Activated naive CD4-positive, alpha-beta T cell treated with anti-CD3 and anti-CD28 coated beads for 36 hours (primary cell): ENCODE measurements at regions not wholly inside any gene's neighbourhood (a gene's known extent, or its start where the extent isn't known, plus 50 kb on each side); places are given as distances from the start of the nearest gene placed in this dataset.
"Not testable (repeated sequence)": the region's sequence is repeated elsewhere in the genome, so short reads cannot be mapped to it uniquely, and the experiment has no call there.

Source experiments
- CTCF ChIA-PET: fragments of 350-600 bp; sonication (Branson Sonifier 250); formaldehyde crosslinking; loops from one replicate; lab custom pipeline; 2021; ENCODE audit warnings: antibody characterized with exemption; lab: Charles Lee
- DNase-seq: peaks from one replicate; pipeline ENCODE4 v3.0.0-alpha.2; 2020
- H3K27ac Mint-ChIP-seq: one replicate; pipeline ENCODE4 v1.8.0; 2021; ENCODE audit warnings: mild to moderate bottlenecking, mixed read lengths
- H3K27me3 Mint-ChIP-seq: one replicate; pipeline ENCODE4 v1.8.0; 2021; ENCODE audit warnings: low read depth, mixed read lengths
- H3K36me3 Mint-ChIP-seq: one replicate; pipeline ENCODE4 v1.8.0; 2021; ENCODE audit warnings: low read depth, mixed read lengths
- H3K4me1 Mint-ChIP-seq: one replicate; pipeline ENCODE4 v1.8.0; 2021; ENCODE audit warnings: low read depth, mixed read lengths
- H3K4me3 Mint-ChIP-seq: one replicate; pipeline ENCODE4 v1.8.0; 2021; ENCODE audit warnings: mild to moderate bottlenecking, moderate library complexity, mixed read lengths
- H3K9me3 Mint-ChIP-seq: one replicate; pipeline ENCODE4 v1.8.0; 2021; ENCODE audit warnings: mixed read lengths
- intact Hi-C: fragments of 100-400 bp; cut with micrococcal nuclease; formaldehyde crosslinking; loops from one replicate; pipeline ENCODE4 v1.15.1; 2023

- DNase-seq: no peak
- Mint-ChIP-seq H3K4me3 (no peak overlapping the region), H3K27ac (no peak overlapping the region), H3K4me1 (no peaks in the 10 kb centered on the region), H3K27me3 (peaks cover 5% of the 10 kb centered on the region), H3K36me3 (no peaks in the 10 kb centered on the region), H3K9me3 (peaks cover 7% of the 10 kb centered on the region)
- intact Hi-C loops: no loop called here
- CTCF ChIA-PET: interaction anchor here (1.4 kb wide), 1 partner anchor 9 kb away, joined by 3 read pairs; no protein-coding TSS in a partner anchor
These were observed 67.9 kb downstream of the TBX3 start for GRCh38 chr12:114616081-114616480.

GRCh38 chr12:114614040-114614439 is 69.9 kb downstream of the TBX3 start:
- Mint-ChIP-seq H3K4me1 (no peaks in the 10 kb centered on the region), H3K9me3 (peaks cover 7% of the 10 kb centered on the region), H3K27ac (no peak overlapping the region), H3K36me3 (no peaks in the 10 kb centered on the region), H3K27me3 (peaks cover 8% of the 10 kb centered on the region), H3K4me3 (no peak overlapping the region)
- CTCF ChIA-PET: no interaction called here
- intact Hi-C loops: no loop called here
- no peak for DNase-seq

- DNase-seq: no peak
- Mint-ChIP-seq H3K4me1 (no peaks in the 10 kb centered on the region), H3K27me3 (peaks cover 8% of the 10 kb centered on the region), H3K9me3 (peaks cover 7% of the 10 kb centered on the region), H3K27ac (no peak overlapping the region), H3K4me3 (no peak overlapping the region), H3K36me3 (no peaks in the 10 kb centered on the region)
- CTCF ChIA-PET: no interaction called here
- intact Hi-C loops: no loop called here
These were observed 71.9 kb downstream of the TBX3 start for GRCh38 chr12:114612062-114612461.

DNA sequence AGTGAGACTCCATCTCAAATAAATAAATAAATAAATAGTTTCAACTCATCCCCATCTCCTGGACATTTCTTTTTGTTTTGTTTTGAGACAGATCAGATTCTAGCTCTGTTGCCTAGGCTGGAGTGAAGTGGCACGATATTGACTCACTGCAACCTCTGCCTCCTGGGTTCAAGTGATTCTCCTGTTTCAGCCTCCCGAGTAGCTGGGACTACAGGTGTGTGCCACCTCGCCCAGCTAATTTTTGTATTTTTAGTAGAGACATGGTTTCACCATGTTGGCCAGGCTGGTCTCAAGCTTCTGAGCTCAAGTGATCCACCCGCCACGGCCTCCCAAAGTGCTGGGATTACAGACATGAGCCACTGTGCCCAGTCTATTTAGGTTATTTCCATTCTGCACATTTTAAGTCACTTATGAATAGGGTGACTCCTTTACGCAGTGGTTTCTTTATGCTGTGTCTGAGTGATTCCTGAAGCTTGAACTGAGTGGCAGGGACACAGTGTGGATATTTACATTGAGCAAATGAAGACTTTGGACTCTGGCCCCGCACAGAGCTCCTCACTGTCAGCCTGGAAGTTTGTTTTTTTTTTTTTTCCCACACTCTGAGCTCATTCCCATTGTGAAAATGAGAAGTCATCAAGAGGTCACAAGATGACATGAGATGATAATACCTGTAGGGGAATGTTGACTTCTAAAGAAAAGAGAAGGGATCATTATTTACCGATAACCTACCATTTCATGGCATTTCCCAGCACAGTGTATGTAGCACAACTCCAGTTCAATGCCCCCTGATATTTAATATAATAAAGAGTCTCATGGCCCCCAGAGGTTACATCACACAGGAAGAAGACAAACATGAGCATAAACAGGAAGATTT is 72.6 kb downstream of the TBX3 start:
- Mint-ChIP-seq H3K4me3 (no peak overlapping the region), H3K4me1 (no peaks in the 10 kb centered on the region), H3K36me3 (no peaks in the 10 kb centered on the region), H3K27me3 (peaks cover 8% of the 10 kb centered on the region), H3K27ac (no peak overlapping the region), H3K9me3 (peaks cover 7% of the 10 kb centered on the region)
- CTCF ChIA-PET: no interaction called here
- intact Hi-C loops: no loop called here
- DNase-seq: no peak

DNA sequence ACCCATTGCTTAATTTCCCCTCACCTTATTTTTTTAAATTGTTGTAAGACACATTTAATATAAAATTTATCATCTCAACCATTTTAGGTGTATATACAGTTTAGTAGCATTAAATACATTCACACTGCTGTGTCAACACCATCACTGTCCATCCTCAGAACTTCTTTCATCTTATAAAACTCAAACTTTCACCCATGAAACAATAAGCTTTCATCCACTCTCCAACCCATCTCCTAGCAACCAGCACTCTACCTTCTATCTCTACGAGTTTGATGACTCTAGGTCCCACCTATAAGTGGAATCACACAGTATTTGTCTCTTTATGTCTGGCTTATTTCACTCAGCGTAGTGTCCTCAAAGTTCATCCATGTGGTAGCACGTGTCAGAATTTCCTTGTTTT is 75.5 kb downstream of the TBX3 start:
- H3K27ac Mint-ChIP-seq: no peak overlapping the region
- H3K36me3 Mint-ChIP-seq: no peaks in the 10 kb centered on the region
- intact Hi-C loops: no loop called here
- DNase-seq: no peak
- no peaks in the 10 kb centered on the region for H3K9me3 Mint-ChIP-seq
- H3K4me3 Mint-ChIP-seq: no peak overlapping the region
- H3K4me1 Mint-ChIP-seq: no peaks in the 10 kb centered on the region
- CTCF ChIA-PET: no interaction called here
- H3K27me3 Mint-ChIP-seq: peaks cover 8% of the 10 kb centered on the region

DNA sequence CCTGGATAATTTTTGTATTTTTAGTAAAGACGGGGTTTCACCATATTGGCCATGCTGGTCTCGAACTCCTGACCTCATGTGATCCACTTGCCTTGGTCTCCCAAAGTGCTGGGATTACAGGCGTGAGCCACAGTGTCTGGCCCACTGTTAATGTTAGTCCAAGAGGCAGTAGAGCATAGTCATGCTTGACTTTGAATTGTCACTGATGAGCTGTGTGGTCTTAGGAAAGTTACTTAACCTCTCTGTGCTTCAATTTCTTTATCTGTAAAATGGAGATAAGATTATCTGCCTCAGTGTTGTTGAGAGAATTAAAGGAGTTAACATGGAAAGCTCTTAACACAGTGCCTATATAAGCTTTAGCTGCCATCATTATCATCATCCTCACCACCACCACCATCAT is 78.1 kb downstream of the TBX3 start:
- H3K36me3 Mint-ChIP-seq: no peaks in the 10 kb centered on the region
- DNase-seq: no peak

DNA sequence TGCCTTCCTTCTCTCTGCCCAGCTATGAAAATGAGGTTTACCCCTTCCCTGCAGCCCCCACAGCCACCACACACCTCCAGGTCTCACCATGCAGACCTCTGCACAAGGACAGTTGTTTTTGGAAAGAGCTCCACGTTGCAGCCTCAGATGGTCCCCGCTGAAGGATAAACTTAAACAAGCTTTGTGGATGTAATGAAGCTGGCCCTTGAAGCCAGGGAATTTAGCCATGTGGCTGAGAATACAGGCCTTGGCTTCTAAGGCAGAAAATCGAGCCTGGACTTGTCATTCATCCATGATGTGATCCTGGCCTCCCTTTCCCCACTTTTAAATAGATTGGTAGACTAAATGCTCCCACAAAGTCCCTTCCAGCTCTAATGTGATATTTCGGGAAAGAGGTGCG is 79.4 kb downstream of the TBX3 start:
- CTCF ChIA-PET: no interaction called here
- intact Hi-C loops: no loop called here
- H3K27me3 Mint-ChIP-seq: peaks cover 3% of the 10 kb centered on the region
- no peak overlapping the region for H3K4me3 Mint-ChIP-seq
- H3K4me1 Mint-ChIP-seq: no peaks in the 10 kb centered on the region
- no peaks in the 10 kb centered on the region for H3K9me3 Mint-ChIP-seq
- no peak for DNase-seq
- no peaks in the 10 kb centered on the region for H3K36me3 Mint-ChIP-seq
- no peak overlapping the region for H3K27ac Mint-ChIP-seq

More for the DNA sequence above, 78.1 kb downstream of the TBX3 start:
- CTCF ChIA-PET: no interaction called here
- peaks cover 6% of the 10 kb centered on the region for H3K27me3 Mint-ChIP-seq
- H3K9me3 Mint-ChIP-seq: no peaks in the 10 kb centered on the region
- intact Hi-C loops: no loop called here
- no peak overlapping the region for H3K27ac Mint-ChIP-seq
- no peak overlapping the region for H3K4me3 Mint-ChIP-seq
- no peaks in the 10 kb centered on the region for H3K4me1 Mint-ChIP-seq

GRCh38 chr12:114600584-114600983 is 83.4 kb downstream of the TBX3 start:
- H3K27ac Mint-ChIP-seq, H3K4me1 Mint-ChIP-seq, DNase-seq, CTCF ChIA-PET, H3K4me3 Mint-ChIP-seq, H3K36me3 Mint-ChIP-seq, intact Hi-C loops, H3K9me3 Mint-ChIP-seq, H3K27me3 Mint-ChIP-seq: not testable (repeated sequence)

- CTCF ChIA-PET: no interaction called here
- H3K36me3 Mint-ChIP-seq: no peaks in the 10 kb centered on the region
- H3K27ac Mint-ChIP-seq: no peak overlapping the region
- no peak for DNase-seq
- H3K27me3 Mint-ChIP-seq: peaks cover 6% of the 10 kb centered on the region
- intact Hi-C loops: no loop called here
- no peaks in the 10 kb centered on the region for H3K9me3 Mint-ChIP-seq
- H3K4me1 Mint-ChIP-seq: no peaks in the 10 kb centered on the region
- H3K4me3 Mint-ChIP-seq: no peak overlapping the region
These were observed 85.9 kb downstream of the TBX3 start for GRCh38 chr12:114598111-114598510.

GRCh38 chr12:114592946-114593345 is 91.0 kb downstream of the TBX3 start:
- intact Hi-C loops: no loop called here
- DNase-seq: no peak
- H3K27me3 Mint-ChIP-seq: peaks cover 3% of the 10 kb centered on the region
- H3K4me3 Mint-ChIP-seq: no peak overlapping the region
- H3K9me3 Mint-ChIP-seq: peaks cover 6% of the 10 kb centered on the region
- no peaks in the 10 kb centered on the region for H3K36me3 Mint-ChIP-seq
- H3K27ac Mint-ChIP-seq: no peak overlapping the region
- CTCF ChIA-PET: no interaction called here
- no peaks in the 10 kb centered on the region for H3K4me1 Mint-ChIP-seq

DNA sequence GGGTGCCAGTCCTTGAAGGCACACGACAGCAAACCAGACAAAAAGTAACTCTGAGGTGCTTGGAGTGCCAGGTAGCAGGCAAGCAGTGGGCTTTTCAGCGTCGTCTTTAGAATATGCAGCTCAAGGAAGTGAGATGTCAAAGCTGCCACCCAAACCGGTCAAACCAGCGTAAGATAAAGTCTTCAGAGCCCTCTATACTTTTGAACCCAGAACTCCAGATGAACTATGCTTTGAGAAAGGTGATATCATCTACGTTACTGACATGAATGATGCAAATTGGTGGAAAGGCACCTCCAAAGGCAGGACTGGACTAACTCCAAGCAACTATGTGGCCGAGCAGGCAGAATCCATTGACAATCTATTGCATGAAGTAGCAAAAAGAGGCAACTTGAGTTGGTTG is 95.9 kb downstream of the TBX3 start:
- H3K4me3 Mint-ChIP-seq: no peak overlapping the region
- no peak overlapping the region for H3K27ac Mint-ChIP-seq
- CTCF ChIA-PET: no interaction called here
- no peak for DNase-seq
- H3K9me3 Mint-ChIP-seq: peaks cover 8% of the 10 kb centered on the region
- H3K4me1 Mint-ChIP-seq: no peaks in the 10 kb centered on the region
- no peaks in the 10 kb centered on the region for H3K36me3 Mint-ChIP-seq
- no peaks in the 10 kb centered on the region for H3K27me3 Mint-ChIP-seq
- intact Hi-C loops: no loop called here

DNA sequence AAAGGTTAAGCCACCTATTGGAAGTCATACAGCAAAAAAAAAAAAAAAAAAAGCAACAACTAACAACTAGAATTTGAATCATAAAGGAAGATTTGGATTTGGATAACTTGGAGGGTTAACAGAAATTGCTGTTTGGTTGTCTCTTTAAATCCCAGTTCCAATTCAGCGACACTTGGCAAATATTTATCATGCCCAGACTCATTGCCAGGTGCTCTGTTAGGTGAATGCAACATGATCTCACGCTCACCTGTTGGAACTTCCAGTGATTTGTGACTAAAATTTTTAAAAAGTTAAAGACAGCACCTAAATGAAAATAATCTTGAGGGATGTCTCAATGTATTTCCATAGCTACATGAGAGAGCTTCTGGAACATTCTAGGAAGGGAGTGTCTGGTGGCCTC is 103.7 kb downstream of the TBX3 start:
- no peaks in the 10 kb centered on the region for H3K4me1 Mint-ChIP-seq
- peaks cover 4% of the 10 kb centered on the region for H3K27me3 Mint-ChIP-seq
- no peak for DNase-seq
- intact Hi-C loops: no loop called here
- H3K36me3 Mint-ChIP-seq: no peaks in the 10 kb centered on the region
- H3K4me3 Mint-ChIP-seq: no peak overlapping the region
- CTCF ChIA-PET: no interaction called here
- H3K9me3 Mint-ChIP-seq: peaks cover 2% of the 10 kb centered on the region
- H3K27ac Mint-ChIP-seq: no peak overlapping the region

DNA sequence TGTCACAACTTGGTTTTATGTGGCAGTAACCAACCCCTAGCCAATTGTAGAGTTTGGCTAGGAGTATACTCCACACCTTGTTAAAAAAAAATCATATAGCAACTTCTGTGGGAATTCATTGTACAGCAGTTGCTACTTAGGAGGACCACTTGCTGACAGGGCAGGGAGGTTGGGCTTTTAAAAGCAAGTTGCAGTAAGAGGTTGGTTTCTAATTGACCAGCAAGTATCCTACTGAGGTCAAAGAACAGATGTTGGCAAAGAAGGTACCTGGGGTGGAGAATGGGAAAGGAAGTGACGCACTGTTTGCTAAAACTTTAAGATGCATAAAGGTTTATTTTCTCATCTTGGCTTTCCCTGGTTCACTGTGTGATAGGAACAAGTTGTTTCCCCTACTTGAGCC is 104.6 kb downstream of the TBX3 start:
- DNase-seq: no peak
- no peak overlapping the region for H3K27ac Mint-ChIP-seq
- H3K9me3 Mint-ChIP-seq: no peaks in the 10 kb centered on the region
- CTCF ChIA-PET: no interaction called here
- peaks cover 4% of the 10 kb centered on the region for H3K27me3 Mint-ChIP-seq
- H3K36me3 Mint-ChIP-seq: no peaks in the 10 kb centered on the region
- H3K4me3 Mint-ChIP-seq: no peak overlapping the region
- intact Hi-C loops: no loop called here
- no peaks in the 10 kb centered on the region for H3K4me1 Mint-ChIP-seq
